HG03060 (cell line): ENCODE measurements at regions not wholly inside any gene's neighbourhood (a gene's known extent, or its start where the extent isn't known, plus 50 kb on each side); places are given as distances from the start of the nearest gene placed in this dataset.
"Not testable (repeated sequence)": the region's sequence is repeated elsewhere in the genome, so short reads cannot be mapped to it uniquely, and the experiment has no call there.

Experiments used
- ATAC-seq: cut with Tn5 transposase; IDR thresholded peaks from one replicate; pipeline ENCODE4 v1.9.1; 2021; ENCODE audit warnings: low read depth, moderate number of reproducible peaks; ENCODE audit not compliant: unreplicated experiment

DNA sequence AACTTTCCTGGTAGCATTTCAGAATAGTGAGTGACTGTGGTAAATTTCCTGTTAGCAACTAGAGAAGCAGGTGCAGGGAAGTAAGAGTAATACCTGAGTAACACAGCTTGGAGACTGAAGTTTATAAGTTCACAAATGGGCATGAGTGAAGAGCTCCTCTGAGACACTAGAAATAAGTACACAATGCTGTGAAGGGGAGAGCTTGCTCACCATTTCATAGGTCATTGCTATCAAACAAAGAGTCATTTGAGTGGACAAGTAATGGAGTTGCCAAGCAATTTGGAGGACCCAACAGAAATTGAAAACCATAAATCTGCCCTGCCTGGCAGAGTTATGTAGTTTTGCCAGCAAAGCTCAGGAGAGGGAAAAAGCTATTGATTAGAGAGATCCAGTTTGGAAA lies 523.6 kb downstream of the TRAM1L1 start:
- ATAC-seq = no peak

DNA sequence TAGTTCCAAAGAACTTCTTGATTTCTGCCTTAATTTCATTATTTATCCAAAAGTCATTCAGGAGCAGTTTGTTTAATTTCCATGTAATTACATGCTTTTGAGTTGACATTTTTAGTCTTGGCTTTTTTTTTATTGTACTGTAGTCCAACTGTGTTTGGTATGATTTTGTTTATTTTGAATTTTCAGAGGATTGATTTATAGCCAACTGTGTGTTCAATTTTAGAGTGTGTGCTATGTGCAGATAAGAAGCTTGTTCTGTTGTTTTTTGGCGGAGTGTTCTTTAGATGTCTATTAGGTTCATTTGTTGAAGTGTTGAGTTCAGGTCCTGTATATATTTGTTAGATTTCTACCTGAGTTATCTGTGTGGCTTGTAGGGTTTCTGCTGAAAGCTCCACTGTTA lies 533.6 kb downstream of the TRAM1L1 start:
- no peak for ATAC-seq

DNA sequence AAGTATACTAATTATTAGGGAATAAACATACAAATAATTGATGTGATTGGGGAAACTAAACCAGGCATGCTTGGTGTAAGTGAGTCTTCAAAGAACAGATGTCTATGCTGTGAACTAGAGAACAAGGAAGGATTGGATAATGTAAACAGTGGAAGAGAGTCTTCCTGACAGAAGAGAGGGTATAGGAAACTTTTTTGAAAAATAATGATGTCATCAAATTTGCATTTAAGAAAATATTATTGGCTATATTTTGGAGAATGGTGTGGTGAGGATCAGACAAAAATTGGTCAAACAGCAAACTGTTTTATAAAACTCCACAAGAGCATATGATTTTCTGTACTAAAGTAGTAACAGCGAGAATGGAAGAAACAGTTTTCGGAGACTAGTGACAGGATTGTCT lies 537.7 kb downstream of the TRAM1L1 start:
- no peak for ATAC-seq

GRCh38 chr4:116546759-116547158 lies 538.6 kb downstream of the TRAM1L1 start:
- ATAC-seq = no peak

- no peak for ATAC-seq
Measured at GRCh38 chr4:116544946-116545345, 540.4 kb downstream of the TRAM1L1 start.

- no peak for ATAC-seq
Measured at GRCh38 chr4:116539744-116540143, 545.6 kb downstream of the TRAM1L1 start.

- no peak for ATAC-seq
Measured at GRCh38 chr4:116537828-116538227, 547.5 kb downstream of the TRAM1L1 start.

DNA sequence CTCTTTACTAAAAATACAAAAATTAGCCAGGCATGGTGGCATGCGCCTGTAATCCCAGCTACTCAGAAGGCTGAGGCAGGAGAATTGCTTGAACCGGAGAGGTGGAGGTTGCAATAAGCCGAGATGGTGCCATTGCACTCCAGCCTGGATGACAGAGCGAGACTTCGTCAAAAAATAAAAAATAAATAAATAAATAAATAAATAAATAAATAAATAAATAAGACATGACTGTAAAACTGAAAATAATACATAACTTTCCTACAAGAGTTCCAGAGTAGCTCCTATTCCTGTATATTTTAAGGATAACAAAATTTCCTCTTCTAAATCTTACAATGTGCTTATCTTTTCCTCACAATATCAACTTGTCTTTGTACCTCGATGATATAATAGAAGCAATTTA lies 549.4 kb downstream of the TRAM1L1 start:
- ATAC-seq = not testable (repeated sequence)

DNA sequence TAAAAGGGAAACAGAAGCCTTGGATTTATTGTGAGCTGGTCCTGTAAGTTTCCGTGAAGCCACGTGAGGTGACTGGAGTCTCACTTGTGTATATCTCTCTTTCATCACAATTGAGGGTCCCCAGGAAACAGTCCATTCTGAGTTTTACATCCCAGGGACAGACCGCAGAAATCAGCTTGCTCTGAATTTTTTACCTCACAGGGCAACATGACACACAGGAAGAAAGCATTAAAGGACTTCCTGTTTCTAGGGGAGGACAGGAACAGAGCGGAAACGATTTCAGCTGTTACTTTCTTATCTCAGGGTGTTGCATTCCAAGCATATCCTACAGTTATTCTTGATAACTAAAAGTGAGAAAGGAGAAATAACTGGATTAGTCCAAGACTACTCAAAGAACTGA lies 553.5 kb downstream of the TRAM1L1 start:
- no peak for ATAC-seq

GRCh38 chr4:116531026-116531425 lies 554.4 kb downstream of the TRAM1L1 start:
- no peak for ATAC-seq

GRCh38 chr4:116530048-116530447 lies 555.3 kb downstream of the TRAM1L1 start:
- no peak for ATAC-seq

DNA sequence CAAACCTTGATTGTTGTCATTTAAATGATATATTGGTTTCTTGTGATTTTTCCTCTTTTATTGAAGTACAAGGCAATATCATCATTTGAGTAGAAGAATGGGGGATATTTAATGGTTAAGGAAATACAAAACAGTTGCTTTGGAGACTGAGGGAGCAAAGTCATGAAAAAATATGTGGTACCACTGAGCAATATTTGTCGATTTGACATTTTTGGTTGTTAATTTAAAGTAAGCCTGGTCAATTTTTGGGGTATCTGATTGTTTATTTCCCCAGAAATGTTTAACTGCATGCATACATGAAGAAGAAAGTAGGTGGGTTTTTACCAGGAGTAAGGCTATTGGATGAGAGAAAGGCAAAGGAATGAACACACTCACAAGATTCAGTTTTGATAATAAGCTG lies 556.2 kb downstream of the TRAM1L1 start:
- no peak for ATAC-seq

DNA sequence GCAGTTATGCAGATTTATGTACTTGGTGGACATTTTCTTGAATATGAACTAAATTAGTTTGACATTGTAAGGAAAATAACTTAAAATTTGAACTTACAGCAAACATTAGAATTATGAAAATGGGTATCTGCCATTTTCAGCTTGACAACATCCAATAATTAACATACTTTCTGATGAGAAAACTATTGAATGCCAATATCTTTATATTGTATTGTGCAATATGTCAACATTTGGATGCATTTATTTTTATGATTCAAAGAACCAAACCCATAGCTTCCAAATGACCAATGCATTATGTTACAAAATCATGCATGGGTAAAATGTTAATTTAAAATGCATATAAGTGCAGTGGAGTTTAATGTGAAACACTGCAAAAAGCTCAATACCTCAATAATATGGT lies 562.5 kb downstream of the TRAM1L1 start:
- no peak for ATAC-seq

- no peak for ATAC-seq
Measured at GRCh38 chr4:116520886-116521285, 564.5 kb downstream of the TRAM1L1 start.

DNA sequence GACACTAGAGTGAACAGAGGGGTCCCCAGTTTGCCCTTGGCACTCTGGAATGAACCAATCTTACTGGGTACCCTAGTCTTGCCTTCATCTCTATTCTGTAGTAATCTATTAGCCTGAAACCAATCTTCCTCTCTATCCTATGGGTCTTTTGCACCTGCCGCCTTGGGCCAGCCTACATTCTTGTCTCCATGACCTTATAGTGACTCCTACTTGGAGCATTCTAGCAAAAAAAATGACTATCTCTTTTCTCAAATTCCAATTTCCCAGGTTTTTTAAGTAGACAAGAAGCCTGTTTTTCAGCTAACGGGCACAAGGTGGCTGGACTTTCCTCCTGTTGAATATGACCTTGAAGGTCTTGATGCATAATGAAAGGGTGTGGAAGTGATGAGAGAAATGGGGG lies 568.7 kb downstream of the TRAM1L1 start:
- ATAC-seq = no peak

GRCh38 chr4:116515959-116516358 lies 569.4 kb downstream of the TRAM1L1 start:
- no peak for ATAC-seq

DNA sequence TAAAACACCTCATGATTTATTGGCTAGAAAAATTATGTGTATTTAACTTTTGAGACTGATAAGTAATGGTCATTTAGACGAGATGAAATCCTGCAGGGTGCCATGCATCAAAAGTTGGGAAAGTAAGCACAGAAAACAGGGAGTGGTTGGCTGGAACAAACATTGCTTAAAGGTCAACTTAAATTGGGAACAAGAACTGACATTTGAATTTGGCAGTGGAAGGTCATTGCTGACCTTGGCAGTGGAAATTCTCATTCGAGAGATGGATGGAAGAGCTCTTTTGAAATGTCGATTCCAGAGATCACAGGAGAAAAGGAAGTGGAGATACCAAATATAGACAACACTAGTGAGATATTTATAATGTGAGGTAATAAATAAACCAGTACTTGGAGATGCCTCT lies 572.8 kb downstream of the TRAM1L1 start:
- no peak for ATAC-seq

GRCh38 chr4:116501954-116502353 lies 583.4 kb downstream of the TRAM1L1 start:
- no peak for ATAC-seq

DNA sequence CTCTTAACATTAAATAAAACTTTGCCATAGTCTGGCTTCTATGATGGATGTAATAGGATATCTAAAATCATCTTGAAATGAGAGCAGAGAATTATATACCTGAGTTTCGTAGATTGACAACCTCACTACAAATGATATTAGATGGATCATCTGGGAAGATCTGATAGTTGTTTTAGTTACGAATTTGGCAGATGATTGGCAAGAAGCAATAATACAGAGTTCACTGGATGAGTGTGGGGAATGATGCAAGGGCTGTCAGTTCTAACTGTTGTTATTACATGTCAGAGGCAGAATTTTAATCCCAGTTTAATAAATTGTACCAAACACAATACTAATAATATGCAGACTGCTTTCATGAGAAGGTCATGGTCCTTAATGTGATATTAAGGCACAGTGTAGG lies 585.2 kb downstream of the TRAM1L1 start:
- ATAC-seq = no peak

DNA sequence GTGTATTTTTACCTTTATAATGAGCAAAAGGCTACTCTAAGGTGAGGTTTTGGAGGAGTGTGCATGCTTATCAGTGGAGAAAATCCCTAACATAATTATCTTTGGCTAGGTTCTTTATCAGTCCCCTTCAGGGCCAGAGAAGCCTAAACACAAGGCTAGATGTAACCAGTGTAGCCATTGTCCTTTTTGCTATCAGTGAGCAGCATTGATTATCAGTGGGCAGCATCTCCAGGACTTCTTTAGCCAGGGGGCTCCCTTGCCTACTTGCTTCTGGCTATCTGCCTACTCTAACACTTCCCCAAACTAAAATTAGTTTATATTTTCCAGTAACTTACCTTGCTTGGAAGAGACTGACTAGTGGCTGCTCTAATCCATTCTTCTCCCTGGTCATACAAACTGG lies 595.6 kb downstream of the TRAM1L1 start:
- no peak for ATAC-seq

DNA sequence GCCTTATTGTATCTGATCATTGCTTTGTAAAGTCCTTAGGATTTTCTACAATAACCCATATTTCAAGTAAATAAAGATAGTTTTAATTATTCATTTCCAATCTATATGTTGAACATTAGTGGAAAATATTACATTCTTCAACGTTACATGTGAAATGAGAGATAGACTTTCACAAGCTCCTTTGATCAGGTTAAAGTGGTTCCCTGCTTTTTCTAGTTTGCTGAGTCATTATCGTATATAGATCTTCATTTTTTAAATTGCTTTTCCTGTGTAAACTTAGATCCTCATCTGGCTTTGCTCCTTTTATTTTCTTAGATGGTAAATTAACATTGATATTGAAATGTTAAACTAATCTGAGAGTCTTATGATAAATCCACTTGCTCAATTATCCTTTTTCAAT lies 599.0 kb downstream of the TRAM1L1 start:
- ATAC-seq = no peak

DNA sequence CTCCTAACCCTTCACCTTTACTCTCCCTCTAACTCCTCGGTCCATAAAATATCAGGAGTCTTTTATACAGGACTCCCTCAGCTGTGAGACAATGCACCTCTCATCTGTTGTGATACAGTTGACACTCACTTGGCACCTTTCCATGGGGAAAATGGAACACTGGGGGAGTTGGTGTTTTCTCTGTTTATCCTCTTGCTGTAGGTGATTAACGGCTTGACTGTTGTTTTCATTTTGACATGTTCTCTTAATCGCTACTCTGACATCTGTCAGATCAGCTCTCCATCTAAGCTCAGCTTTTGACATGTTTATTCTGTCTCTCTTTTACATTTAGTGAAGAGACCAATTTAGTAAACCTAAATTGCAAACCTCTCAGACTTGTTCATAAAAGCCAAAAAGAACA lies 604.8 kb downstream of the TRAM1L1 start:
- ATAC-seq = no peak

DNA sequence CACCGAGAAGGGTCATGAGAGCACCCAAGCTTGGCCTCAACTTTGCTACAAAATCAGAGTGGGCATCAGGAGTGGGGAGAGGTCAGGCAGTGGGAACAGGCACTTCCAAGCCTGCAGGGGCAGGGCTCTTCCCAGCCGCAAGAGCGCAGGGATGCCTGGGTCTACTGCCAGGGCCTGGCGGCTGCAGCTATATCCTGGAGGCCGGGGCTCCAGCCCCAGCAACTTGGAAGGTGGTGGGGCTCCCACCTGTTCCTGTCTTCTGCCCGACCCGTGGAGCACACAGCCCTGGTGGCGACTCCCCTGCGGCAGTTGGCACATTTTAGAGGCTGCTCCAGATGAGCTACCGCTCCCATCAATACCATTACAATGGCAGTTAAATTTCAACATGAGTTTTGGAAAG lies 607.0 kb downstream of the TRAM1L1 start:
- ATAC-seq = no peak

GRCh38 chr4:116469582-116469981 lies 615.8 kb downstream of the TRAM1L1 start:
- ATAC-seq = no peak
